Activated CD4-positive, alpha-beta memory T cell treated with anti-CD3 and anti-CD28 coated beads, Interleukin-2, amount 10 ng/mL, durations not matched to agents 7 days and 5 days (primary cell): ENCODE measurements at regions not wholly inside any gene's neighbourhood (a gene's known extent, or its start where the extent isn't known, plus 50 kb on each side); places are given as distances from the start of the nearest gene placed in this dataset.
"Not testable (repeated sequence)": the region's sequence is repeated elsewhere in the genome, so short reads cannot be mapped to it uniquely, and the experiment has no call there.

Experiments used
- CTCF ChIA-PET: fragments of 350-600 bp; sonication (Branson Sonifier 250); formaldehyde crosslinking; loops from one replicate; lab custom pipeline; 2021; ENCODE audit warnings: antibody characterized with exemption, inconsistent platforms; lab: Charles Lee
- POLR2A ChIA-PET: fragments of 350-600 bp; sonication (Branson Sonifier 250); formaldehyde crosslinking; loops from one replicate; lab custom pipeline; 2021; ENCODE audit warnings: antibody characterized with exemption; lab: Charles Lee
- DNase-seq: peaks from one replicate; pipeline ENCODE4 v3.0.0-alpha.2; 2020
- H3K27ac Mint-ChIP-seq: one replicate; pipeline ENCODE4 v1.8.0; 2021; ENCODE audit warnings: mild to moderate bottlenecking, mixed read lengths
- H3K27me3 Mint-ChIP-seq: one replicate; pipeline ENCODE4 v1.8.0; 2021; ENCODE audit warnings: mixed read lengths
- H3K36me3 Mint-ChIP-seq: one replicate; pipeline ENCODE4 v1.8.0; 2021; ENCODE audit warnings: low read depth, mixed read lengths
- H3K4me1 Mint-ChIP-seq: one replicate; pipeline ENCODE4 v1.8.0; 2021; ENCODE audit warnings: mixed read lengths
- H3K4me3 Mint-ChIP-seq: one replicate; pipeline ENCODE4 v1.8.0; 2021; ENCODE audit warnings: mild to moderate bottlenecking, mixed read lengths
- H3K9me3 Mint-ChIP-seq: one replicate; pipeline ENCODE4 v1.8.0; 2021; ENCODE audit warnings: mixed read lengths

GRCh38 chr2:176951218-176951617 is 261.4 kb upstream of the HNRNPA3 start:
- H3K4me1 Mint-ChIP-seq, H3K9me3 Mint-ChIP-seq, CTCF ChIA-PET, H3K27me3 Mint-ChIP-seq, H3K27ac Mint-ChIP-seq, DNase-seq, POLR2A ChIA-PET, H3K36me3 Mint-ChIP-seq, H3K4me3 Mint-ChIP-seq: not testable (repeated sequence)

- no peaks in the 10 kb centered on the region for H3K36me3 Mint-ChIP-seq
- no peak overlapping the region for H3K4me3 Mint-ChIP-seq
- H3K4me1 Mint-ChIP-seq = no peaks in the 10 kb centered on the region
- peaks cover 16% of the 10 kb centered on the region for H3K27me3 Mint-ChIP-seq
- CTCF ChIA-PET = no interaction called here
- POLR2A ChIA-PET = no interaction called here
- no peaks in the 10 kb centered on the region for H3K9me3 Mint-ChIP-seq
- no peak for DNase-seq
- no peak overlapping the region for H3K27ac Mint-ChIP-seq
Measured at GRCh38 chr2:176956791-176957190, 255.8 kb upstream of the HNRNPA3 start.

DNA sequence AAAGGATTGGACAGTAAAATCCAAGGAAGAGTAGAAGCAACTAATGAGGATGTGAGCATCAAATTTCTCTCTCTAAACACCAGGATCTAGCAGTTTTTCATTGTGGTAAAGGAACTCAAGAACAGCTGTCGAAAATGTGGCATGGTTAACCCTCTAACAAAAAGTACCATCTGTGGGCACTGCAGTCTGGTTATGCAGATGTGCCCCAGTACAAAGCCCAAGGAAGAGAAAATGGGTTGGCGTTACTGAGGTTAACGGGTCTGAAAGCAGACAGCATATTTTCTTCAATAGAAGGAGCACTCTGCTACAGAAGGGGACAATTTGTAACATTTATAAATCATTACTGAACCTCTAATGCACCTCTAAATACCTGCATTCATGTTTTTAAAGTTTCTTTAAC is 253.0 kb upstream of the HNRNPA3 start:
- no peaks in the 10 kb centered on the region for H3K4me1 Mint-ChIP-seq
- H3K27me3 Mint-ChIP-seq = peaks cover 35% of the 10 kb centered on the region
- DNase-seq = no peak
- POLR2A ChIA-PET = no interaction called here
- no peak overlapping the region for H3K27ac Mint-ChIP-seq
- H3K4me3 Mint-ChIP-seq = no peak overlapping the region
- CTCF ChIA-PET = no interaction called here
- no peaks in the 10 kb centered on the region for H3K9me3 Mint-ChIP-seq
- no peaks in the 10 kb centered on the region for H3K36me3 Mint-ChIP-seq

GRCh38 chr2:176960061-176960460 is 252.5 kb upstream of the HNRNPA3 start:
- H3K9me3 Mint-ChIP-seq = no peaks in the 10 kb centered on the region
- no peaks in the 10 kb centered on the region for H3K36me3 Mint-ChIP-seq
- DNase-seq = no peak
- CTCF ChIA-PET = no interaction called here
- H3K4me3 Mint-ChIP-seq = no peak overlapping the region
- POLR2A ChIA-PET = no interaction called here
- peaks cover 37% of the 10 kb centered on the region for H3K27me3 Mint-ChIP-seq
- no peak overlapping the region for H3K27ac Mint-ChIP-seq
- H3K4me1 Mint-ChIP-seq = no peaks in the 10 kb centered on the region

- CTCF ChIA-PET = no interaction called here
Measured at GRCh38 chr2:176960736-176961520, 251.7 kb upstream of the HNRNPA3 start.

DNA sequence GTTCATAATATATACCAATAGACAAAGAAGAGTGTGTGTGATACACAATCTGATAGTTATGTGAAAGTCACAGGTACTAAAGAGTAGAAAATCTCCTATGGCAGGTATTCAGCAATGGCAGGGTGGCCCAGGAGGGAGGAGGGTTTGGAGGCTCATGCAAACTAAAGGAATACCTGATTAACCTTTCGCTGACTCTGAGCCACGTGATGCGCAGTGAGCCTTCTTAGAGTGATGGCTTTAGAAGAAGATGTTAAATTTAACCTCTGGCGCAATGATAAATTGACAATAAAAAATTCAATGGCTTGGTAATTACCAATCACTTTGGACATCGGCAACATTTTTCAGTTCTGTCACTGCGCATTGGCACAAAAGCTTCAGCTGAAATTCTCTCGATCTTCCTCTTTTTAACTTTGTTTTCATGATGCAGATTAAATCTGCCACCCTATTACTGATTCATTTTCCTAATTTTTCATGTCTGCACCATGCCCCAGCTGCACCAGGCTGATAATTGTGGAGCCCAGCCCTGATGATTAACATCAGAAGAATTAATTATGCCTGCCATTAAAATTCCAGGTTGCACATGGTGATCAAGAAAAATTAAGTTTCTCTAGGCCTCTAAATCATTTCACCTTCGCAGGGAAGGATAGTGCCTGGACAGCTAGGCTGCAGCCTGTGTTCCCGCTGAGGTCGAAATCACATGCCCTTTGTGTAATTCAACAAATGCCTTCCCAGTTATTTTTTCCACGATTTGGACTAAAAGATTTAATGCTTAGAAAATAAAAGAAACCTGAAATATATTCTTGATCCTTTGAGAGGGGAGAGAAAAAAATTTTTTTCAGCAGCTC is 250.6 kb upstream of the HNRNPA3 start:
- H3K4me1 Mint-ChIP-seq = no peaks in the 10 kb centered on the region
- no peak for DNase-seq
- no peaks in the 10 kb centered on the region for H3K9me3 Mint-ChIP-seq
- no peak overlapping the region for H3K4me3 Mint-ChIP-seq
- no peaks in the 10 kb centered on the region for H3K36me3 Mint-ChIP-seq
- POLR2A ChIA-PET = no interaction called here
- no peak overlapping the region for H3K27ac Mint-ChIP-seq
- peaks cover 37% of the 10 kb centered on the region for H3K27me3 Mint-ChIP-seq
- CTCF ChIA-PET = no interaction called here

More at GRCh38 chr2:176960736-176961520, 251.7 kb upstream of the HNRNPA3 start:
- Mint-ChIP-seq H3K4me1 (no peaks in the 10 kb centered on the region), H3K36me3 (no peaks in the 10 kb centered on the region), H3K27me3 (peaks cover 37% of the 10 kb centered on the region), H3K27ac (no peak overlapping the region), H3K9me3 (no peaks in the 10 kb centered on the region), H3K4me3 (no peak overlapping the region)
- DNase-seq = no peak
- POLR2A ChIA-PET = no interaction called here

DNA sequence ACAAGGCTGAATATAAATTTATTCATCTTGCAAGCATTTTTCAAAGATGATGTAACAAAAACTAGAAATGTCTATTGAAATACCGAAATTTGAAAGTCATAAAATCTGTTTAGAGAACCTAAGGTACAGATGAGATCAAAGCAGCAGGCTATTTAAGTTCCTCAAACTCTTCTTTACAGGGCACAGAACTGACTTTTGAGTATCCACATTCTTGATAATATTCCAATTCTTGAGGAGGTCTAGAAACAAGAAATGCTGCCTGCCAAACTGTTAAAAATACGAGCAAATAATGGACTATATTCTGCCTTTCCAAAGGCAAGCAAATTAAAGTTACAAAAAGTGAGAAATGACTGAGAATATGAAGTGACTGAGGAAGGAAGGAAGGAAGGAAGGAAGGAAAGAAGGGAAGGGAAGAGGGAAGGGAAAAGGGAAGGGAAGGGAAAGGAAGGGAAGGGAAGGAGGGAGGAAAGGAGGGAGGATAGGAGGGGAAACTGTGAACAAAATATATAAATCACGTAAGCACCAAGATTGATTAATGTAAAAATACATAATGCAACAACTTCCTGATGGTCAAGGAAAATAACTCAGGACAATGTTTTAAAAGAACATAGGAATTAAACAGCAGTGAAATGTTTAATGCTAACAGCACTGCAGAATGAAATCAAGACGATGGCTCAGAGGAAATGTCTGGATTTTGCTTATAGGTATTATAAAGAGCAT is 248.9 kb upstream of the HNRNPA3 start:
- POLR2A ChIA-PET = no interaction called here
- no peak overlapping the region for H3K27ac Mint-ChIP-seq
- CTCF ChIA-PET = no interaction called here
- H3K4me3 Mint-ChIP-seq = no peak overlapping the region
- H3K9me3 Mint-ChIP-seq = no peaks in the 10 kb centered on the region
- DNase-seq = no peak
- H3K27me3 Mint-ChIP-seq = peaks cover 35% of the 10 kb centered on the region
- H3K4me1 Mint-ChIP-seq = no peaks in the 10 kb centered on the region
- no peaks in the 10 kb centered on the region for H3K36me3 Mint-ChIP-seq

- H3K27ac Mint-ChIP-seq = no peak overlapping the region
Measured at GRCh38 chr2:176967911-176968450, 244.6 kb upstream of the HNRNPA3 start.

GRCh38 chr2:176969642-176970359 is 242.8 kb upstream of the HNRNPA3 start:
- ChIA-PET CTCF (no interaction called here), POLR2A (no interaction called here)
- H3K9me3 Mint-ChIP-seq = no peaks in the 10 kb centered on the region
- H3K4me3 Mint-ChIP-seq = no peak overlapping the region
- no peak for DNase-seq
- H3K36me3 Mint-ChIP-seq = no peaks in the 10 kb centered on the region
- H3K4me1 Mint-ChIP-seq = no peaks in the 10 kb centered on the region
- no peak overlapping the region for H3K27ac Mint-ChIP-seq
- peaks cover 21% of the 10 kb centered on the region for H3K27me3 Mint-ChIP-seq

More at GRCh38 chr2:176967911-176968450, 244.6 kb upstream of the HNRNPA3 start:
- H3K4me1 Mint-ChIP-seq = no peaks in the 10 kb centered on the region
- CTCF ChIA-PET = no interaction called here
- DNase-seq = no peak
- H3K9me3 Mint-ChIP-seq = no peaks in the 10 kb centered on the region
- no peaks in the 10 kb centered on the region for H3K36me3 Mint-ChIP-seq
- no peak overlapping the region for H3K4me3 Mint-ChIP-seq
- POLR2A ChIA-PET = no interaction called here
- peaks cover 19% of the 10 kb centered on the region for H3K27me3 Mint-ChIP-seq

DNA sequence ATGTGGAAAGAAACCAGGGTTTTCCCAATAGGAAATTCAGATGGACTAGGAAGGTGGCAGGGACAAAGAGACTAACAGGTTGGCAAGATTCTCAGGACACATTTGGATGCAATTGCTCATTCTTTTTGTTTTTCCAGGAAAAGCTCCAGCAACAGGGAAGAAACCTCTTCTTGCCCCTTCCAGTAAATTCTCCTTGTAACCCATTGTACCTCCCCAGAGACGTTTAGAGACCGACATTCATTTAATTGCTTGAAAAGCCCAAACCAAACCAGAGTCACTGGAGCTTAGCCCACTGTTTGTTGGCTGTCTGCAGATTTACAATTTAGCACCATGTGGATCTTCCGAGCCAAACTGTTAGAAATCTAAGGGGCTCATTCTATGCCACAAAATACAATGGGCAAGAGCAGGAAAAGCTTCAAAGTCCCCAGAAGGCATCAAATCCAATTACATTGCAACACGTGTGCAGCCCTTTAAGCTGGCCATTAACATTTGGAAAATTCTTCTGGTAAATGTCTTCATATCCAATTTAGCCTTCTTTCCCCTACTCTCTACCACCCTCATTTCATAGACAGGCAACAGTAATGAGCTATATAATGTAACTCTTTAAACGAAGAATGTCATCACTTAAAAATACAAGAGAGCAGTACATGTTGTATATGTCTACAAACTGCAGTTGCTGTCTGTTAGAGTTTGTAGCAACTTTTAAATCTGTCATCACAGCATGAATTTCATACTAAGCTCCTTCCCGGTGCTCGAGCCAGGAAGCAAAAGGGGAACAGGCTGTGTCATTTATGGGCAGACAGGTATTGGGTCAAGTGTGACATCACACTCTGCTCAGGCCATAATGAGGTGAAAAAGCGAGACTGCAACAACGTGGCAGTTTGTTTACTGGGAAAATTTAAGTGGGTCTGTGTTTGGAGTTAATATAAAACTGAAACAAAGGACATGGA is 235.6 kb upstream of the HNRNPA3 start:
- Mint-ChIP-seq H3K4me3 (no peak overlapping the region), H3K27me3 (peaks cover 35% of the 10 kb centered on the region), H3K4me1 (no peaks in the 10 kb centered on the region), H3K36me3 (no peaks in the 10 kb centered on the region), H3K9me3 (no peaks in the 10 kb centered on the region), H3K27ac (no peak overlapping the region)
- no peak for DNase-seq
- CTCF ChIA-PET = interaction anchor here (1.3 kb wide), 1 partner anchor 171 kb away, joined by 4 read pairs; no protein-coding TSS in a partner anchor
- POLR2A ChIA-PET = no interaction called here

GRCh38 chr2:176978921-176979320 is 233.7 kb upstream of the HNRNPA3 start:
- Mint-ChIP-seq H3K36me3 (no peaks in the 10 kb centered on the region), H3K27me3 (peaks cover 27% of the 10 kb centered on the region), H3K4me1 (no peaks in the 10 kb centered on the region), H3K27ac (no peak overlapping the region), H3K9me3 (no peaks in the 10 kb centered on the region), H3K4me3 (no peak overlapping the region)
- POLR2A ChIA-PET = no interaction called here
- CTCF ChIA-PET = no interaction called here
- no peak for DNase-seq
